ENCODE measurements at regions not wholly inside any gene's neighbourhood (a gene's known extent, or its start where the extent isn't known, plus 50 kb on each side); places are given as distances from the start of the nearest gene placed in this dataset.

DNA sequence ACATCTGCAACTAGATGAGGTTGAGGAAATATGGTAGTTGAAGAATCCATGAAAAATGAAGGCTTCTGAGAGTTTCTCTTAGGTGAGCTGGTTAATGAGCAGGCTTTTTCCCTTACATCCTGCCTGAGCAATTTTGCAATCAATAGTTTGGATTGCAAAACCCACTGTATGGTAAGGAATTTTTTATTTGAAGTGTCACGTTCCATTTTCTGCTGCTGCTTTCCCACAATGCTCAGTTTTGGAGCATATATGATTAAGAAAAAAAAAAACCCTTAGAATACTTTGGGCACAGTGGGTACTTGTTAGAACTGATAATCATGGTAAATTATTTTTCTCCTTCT lies 144.2 kb downstream of the PCSK1 start:
- TF ChIP-seq CTCF (IDR thresholded peaks at IDR 0.05): no peak
- no peak for TF ChIP-seq ZFX (IDR thresholded peaks at IDR 0.05; ENCODE audit: borderline replicate concordance)
